ENCODE measurements at regions not wholly inside any gene's neighbourhood (a gene's known extent, or its start where the extent isn't known, plus 50 kb on each side); places are given as distances from the start of the nearest gene placed in this dataset.
"Not testable (repeated sequence)": the region's sequence is repeated elsewhere in the genome, so short reads cannot be mapped to it uniquely, and the experiment has no call there.

DNA sequence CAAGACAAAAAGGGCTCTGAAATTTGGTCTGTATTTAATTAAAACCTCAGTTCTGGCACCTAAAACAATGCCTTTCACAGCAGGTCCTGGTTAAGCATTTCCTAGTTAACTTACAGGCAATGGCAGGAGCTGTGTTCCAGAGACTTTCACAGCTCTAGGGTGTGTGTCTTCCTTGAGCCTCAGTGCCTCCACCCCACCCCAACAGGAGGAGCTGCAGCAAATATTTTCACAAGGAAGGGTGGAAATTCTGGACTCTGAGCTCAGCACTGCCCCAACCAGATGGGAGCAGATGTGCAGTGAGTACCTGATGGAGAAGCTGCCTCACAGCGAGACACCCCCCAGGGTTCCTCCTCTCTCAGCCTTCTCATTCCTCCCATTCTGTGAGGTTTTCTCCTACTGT is 106.3 kb upstream of the SPATA12 start:
- no peak for DNase-seq

DNA sequence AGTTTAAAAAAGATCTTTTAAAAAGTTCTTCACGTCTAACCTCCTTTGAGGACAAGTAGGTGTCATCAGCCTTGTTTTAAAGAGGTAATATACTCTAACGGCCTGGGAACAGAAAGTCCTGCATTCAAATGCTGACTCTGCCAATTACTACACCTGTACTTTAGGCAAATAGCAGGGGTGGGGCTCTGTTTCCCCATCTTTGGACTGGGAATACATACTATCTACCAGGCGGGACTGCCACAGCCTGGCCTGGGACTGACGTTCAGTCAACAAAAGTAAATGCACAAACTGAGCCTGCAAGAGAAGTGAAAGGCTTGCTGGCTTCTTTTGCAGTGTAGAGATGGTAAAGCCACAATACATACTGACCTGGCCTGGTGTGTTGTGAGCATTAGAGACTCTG is 107.6 kb upstream of the SPATA12 start:
- no peak for DNase-seq

DNA sequence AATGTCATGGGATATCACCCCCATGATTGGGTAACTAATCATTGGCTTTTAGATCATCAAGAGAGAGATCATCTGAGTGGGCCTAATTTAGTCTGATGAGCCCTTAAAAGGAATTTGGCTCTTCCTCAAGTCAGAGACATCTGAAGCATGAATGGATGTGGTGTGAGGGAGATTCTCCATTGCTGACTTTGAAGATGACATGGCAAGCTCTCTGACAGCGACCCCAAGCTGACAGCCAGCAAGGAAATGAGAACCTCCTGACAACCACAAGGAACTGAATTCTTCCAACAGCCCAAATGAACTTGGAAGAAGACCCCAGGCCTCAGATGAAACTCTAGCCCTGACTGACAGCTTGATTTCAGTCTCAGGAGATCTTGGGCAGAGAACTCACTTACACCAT is 108.4 kb upstream of the SPATA12 start:
- DNase-seq = no peak

DNA sequence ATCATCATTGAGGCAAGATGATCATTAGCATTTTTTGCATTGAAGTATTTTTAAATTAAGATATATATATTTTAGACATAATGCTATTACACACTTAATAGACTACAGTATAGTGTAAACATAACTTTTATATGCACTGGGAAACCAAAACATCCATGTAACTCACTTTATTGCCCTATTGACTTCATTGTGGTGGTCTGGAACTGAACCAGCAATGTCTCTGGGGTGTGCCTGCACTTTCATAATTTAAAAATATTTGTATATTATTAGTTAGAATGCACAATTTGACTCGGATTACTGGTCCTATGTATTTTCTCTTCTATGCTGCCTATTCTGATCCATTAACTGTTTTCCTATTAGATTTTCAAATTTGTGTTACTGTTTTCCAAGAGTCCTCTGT is 109.1 kb upstream of the SPATA12 start:
- no peak for DNase-seq

DNA sequence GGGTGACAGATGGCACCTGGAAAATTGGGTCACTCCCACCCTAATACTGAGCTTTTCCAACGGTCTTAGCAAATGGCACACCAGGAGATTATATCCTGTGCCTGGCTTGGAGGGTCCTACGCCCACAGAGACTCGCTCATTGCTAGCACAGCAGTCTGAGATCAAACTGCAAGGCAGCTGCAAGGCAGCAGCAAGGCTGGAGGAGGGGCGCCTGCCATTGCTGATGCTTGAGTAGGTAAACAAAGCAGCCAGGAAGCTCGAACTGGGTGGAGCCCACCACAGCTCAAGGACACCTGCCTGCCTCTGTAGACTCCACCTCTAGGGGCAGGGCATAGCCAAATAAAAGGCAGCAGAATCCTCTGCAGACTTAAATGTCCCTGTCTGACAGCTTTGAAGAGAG is 115.1 kb upstream of the SPATA12 start:
- DNase-seq = not testable (repeated sequence)

- no peak for DNase-seq
Measured at GRCh38 chr3:56942523-56942922, 117.9 kb upstream of the SPATA12 start.

DNA sequence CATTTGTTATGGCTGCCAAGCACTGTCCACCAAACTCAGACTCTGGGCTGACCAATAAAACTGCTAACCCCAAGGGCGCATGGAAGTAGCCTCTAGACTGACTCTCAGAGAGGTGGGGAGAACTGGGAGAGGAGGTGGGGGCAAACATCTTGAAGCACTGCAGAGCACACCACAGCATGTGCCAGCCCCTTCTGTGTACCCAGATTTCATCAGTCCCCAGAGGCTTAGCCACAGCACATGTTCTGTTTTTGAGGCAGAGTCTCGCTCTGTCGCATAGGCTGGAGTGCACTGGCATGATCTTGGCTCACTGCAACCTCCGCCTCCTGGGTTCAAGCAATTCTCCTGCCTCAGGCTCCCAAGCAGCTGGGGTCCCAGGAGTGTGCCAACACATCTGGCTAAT is 119.5 kb upstream of the SPATA12 start:
- no peak for DNase-seq

DNA sequence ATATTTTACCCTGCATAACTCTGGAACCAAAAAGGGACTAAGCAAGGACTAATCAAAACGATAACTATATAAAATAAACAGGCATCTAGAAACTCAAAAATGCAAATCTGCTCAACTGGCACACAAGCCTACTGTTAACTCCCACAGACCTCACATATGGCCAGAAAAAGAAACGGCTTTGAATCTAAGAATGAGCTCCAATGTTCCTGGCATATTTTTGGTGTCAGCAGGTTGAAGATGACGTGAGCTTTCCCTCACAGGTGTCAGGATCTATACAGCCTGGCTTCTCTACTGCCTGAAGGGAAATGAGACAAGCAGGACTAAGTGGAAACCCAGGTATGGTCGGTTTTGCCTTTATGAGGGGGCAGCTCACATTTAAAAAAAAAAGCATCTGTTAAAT is 120.1 kb upstream of the SPATA12 start:
- DNase-seq = no peak

DNA sequence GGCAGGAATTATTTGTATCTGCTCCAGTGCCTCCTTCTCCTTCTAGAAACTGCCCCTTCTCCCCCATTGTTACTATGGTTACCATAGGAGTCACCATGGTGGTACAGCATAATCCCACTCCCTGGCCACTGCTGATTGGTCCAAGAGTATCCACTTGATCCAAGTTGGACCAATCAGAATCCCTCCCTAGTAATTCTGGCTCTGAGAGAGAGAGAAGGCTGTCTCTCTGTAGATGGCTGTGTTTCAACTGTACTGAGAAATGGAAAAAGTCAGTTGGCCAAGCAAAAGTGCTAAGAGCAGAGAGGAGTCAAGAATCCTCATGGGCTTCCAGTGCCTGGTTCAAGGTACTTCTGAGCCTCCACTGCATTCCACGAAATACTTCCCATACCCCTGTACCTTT is 120.6 kb upstream of the SPATA12 start:
- peak; percentile 22 for DNase-seq

DNA sequence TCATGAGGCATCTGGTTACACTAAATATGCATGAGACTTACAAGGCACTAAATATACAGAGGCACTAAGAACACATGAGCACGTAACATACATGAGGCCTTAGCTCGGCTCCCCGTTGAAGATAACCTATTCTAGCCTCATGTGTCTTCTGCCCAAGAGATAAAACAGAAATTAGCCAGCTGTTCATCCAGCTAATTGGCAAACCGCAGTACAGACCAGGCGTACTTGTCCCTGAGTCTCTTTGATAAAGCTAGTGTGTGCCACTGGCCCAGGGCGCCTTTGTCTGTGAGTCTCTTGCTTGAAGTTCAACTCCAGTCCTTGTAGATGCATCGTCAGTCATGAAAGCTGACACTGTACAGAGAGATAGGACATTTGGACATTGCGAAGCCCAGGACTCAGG is 121.9 kb upstream of the SPATA12 start:
- DNase-seq = no peak

- DNase-seq = no peak
Measured at GRCh38 chr3:56937580-56937979, 122.9 kb upstream of the SPATA12 start.

- DNase-seq = no peak
Measured at GRCh38 chr3:56935811-56936210, 124.7 kb upstream of the SPATA12 start.

DNA sequence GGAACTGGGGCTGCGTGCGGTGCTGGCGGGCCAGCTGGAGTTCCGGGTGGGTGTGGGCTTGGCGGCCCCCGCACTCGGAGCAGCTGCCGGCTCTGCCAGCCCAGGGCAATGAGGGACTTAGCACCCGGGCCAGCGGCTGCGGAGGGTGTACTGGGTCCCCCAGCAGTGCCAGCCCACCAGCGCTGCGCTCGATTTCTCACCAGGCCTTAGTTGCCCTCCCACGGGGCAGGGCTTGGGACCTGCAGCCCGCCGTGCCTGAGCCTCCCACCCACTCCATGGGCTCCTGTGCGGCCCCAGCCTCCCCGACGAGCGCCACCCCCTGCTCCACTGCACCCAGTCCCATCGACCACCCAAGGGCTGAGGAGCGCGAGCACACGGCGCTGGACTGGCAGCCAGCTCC is 126.0 kb upstream of the SPATA12 start:
- DNase-seq = not testable (repeated sequence)

- no peak for DNase-seq
Measured at GRCh38 chr3:56933803-56934202, 126.7 kb upstream of the SPATA12 start.

DNA sequence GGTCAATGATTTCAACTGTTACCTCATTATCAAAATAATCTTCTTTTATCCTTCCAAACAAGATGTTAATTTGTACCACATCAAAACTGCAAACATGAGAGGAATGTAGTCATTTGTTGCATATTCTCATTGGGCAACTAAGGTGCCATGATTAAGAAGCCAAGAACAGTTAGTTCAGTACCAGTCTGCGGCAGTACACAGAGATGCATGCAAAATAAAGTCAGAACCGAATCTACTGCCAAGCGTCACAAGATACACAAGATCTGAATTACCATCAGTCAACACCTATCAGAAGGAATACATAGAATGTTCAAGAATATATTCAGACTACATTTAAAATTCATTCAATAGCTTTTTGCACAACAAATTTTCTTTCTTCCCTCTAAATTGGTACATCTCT is 127.6 kb upstream of the SPATA12 start:
- DNase-seq = no peak

DNA sequence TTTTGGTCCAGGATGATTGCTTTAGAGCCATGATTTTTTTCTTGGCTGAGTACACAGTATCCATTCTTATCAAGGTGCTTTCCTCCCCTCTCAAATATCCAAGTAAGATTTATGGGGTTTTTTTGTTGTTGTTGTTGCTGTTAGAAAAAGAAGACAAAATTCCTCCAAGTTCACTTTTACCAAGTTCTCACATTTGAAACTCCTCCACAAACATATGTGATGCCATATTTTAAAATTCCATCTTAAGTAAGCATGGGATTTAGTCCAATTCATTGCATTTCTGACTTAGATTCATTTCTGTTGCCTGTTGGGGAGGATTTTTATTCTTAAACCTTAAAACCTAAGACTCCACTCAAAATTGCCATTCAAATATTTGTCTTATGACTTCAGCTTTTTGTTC is 128.6 kb upstream of the SPATA12 start:
- DNase-seq = no peak

DNA sequence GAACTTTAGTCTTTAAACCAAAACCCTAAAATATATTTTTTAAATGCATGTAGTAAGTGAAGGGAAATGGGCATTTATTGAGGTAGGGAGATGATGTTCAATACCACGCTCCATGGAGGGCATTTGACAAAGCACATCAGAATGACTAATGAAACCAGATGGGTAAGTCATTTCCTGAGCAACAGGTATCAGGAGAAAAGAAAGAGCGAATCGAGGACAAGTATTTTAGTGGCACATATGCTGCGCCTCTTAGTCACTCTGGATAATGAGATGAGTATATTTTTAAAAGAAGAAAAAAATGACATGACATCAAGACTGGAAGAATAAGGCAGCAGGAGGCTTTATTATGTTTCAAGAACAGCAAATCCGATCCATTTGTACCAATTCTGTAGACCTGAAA is 129.0 kb upstream of the ARHGEF3 start:
- DNase-seq = no peak

DNA sequence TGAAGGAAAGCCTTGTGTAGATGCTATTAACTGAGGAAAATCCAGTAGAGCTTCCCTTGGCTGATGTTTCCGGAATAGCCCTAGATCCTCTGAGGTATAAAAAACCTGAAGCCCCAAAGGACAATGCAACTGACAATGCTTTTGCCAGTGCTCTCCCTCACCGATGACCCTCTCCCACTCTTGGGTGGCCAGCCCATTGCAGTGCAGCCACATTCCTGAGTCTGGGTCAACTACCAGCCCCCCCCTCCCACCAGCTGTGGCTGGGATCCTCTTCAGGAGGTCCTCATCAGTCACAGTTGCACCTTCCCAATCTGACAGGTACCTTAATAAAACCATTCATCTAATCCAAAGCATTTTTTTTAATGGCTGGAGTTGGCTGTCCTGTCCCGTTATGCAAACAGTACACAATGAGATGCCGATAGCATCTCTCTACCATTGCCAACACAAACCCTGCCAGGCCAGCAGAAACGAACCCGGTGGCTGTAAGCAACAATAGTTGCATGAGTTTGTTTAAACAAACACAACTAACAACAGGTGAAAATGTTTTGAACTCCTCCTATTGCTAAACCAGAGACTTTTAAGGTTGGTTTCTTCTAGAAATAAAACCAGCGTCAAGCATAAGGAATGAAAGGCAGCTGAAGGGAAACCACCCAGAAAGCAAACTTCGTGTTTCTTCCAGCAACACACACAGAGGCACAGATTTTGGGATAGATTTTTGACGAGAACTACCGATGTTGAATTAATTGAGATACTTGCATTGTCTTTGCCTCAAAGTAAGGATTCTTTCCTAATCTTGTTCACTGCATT is 128.3 kb upstream of the ARHGEF3 start:
- no peak for DNase-seq

- peak; percentile 67 for DNase-seq
Measured at GRCh38 chr3:56928379-56929068, 126.8 kb upstream of the ARHGEF3 start.

DNA sequence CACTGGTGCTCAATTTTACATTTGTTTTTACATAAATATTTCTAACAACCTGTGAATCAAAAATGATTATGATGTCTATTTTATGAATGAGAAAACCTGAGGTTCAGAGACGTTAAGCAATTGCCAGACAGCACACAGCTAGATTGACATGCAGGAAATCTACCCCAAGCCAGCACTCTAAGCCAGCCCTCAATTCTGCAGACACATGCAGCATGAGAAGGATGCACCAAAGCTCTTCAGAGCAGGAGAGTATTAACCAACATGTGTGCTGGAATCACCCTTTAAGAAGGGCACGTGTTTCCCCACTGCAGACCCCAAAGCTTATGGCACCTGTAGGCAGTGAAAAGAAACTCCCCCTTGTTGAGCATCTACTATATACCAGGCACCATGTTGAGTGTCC is 126.1 kb upstream of the ARHGEF3 start:
- no peak for DNase-seq

DNA sequence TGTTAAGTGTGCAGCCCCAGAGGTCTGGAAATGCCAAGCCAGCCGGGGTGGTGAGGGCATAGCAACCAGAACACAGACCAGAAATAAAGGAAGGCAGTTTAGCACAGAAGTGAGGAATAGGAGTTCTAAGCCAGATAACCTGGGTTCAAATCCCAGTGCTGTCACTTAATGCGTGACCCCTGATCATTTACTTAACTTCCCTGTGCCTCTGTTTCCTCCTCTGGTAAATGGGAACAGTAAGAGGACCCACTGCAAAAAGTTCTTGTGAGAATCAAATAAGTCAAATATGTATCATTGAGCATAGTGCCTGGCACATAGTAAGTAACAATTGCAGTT is 125.2 kb upstream of the ARHGEF3 start:
- no peak for DNase-seq

GRCh38 chr3:56926243-56926946 is 124.6 kb upstream of the ARHGEF3 start:
- DNase-seq = no peak

GRCh38 chr3:56924700-56925099 is 123.0 kb upstream of the ARHGEF3 start:
- not testable (repeated sequence) for DNase-seq

GRCh38 chr3:56923526-56924224 is 121.9 kb upstream of the ARHGEF3 start:
- DNase-seq = no peak

Measured in NCI-H82 (cell line).